ENCODE measurements at regions not wholly inside any gene's neighbourhood (a gene's known extent, or its start where the extent isn't known, plus 50 kb on each side); places are given as distances from the start of the nearest gene placed in this dataset.

- DNase-seq (ENCODE audit: low read depth, low spot score), result no peak
Measured at GRCh38 chr3:72345237-72345878, 502.9 kb downstream of the SHQ1 start.

DNA sequence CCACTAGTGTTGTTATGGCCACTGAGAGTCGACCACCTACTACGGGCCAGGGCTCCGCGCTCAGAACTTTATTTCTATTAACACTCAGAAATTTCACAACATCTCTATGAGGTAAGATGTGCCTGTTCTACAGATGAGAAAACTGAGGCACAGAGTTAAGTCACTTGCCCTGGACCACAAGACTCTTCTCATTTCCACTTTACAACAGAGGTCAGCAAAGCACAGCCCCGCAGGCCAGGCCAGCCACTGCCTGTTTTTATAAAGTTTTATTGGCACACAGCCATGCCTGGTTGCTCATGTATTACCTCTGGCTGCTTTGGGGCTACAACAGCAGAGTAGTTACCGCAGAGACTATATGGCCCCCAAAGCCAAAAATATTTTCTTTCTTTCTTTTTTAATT lies 503.6 kb downstream of the SHQ1 start:
- DNase-seq (ENCODE audit: low read depth, low spot score), result no peak

DNA sequence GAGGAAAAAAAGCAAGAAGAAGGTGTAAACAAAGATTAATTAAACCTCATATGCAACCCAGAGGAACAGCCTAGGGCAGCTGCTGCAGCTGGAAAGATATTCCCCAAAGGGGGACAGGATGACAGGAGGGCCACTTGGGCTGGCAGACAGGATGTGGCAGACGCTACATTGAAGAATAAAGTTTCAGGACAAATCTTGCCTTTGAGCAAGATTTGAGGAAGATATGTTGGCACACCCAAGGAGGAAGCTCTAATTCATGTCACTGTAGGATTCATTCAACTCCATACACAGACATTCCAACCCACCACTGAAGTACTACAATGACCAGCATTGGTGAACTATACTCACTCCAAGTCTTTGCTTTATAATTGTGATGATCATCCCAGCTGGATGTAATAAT lies 504.0 kb downstream of the SHQ1 start:
- DNase-seq (ENCODE audit: low read depth, low spot score), result no peak

GRCh38 chr3:72343078-72343477 lies 505.2 kb downstream of the SHQ1 start:
- peak; percentile 53 for DNase-seq (ENCODE audit: low read depth, low spot score)

DNA sequence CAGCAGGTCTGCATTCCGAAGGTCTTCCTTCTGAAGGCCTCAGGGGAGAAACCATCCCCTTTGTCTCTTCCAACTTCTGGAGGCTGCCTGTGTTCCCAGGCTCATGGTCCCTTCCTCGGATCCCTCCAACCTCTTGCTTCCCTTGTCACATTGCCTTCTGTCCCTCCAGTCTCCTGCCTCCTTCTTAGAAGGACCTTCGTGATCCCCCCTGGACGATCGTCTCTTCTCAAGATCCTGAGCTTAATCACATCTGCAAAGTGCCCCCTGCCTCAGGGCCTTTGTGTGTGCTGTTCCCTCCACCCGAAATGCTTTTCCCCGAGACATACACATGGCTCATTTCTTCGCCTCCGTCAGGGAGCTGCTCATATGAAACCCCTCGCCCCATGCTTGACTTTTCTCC lies 505.8 kb downstream of the SHQ1 start:
- DNase-seq (ENCODE audit: low read depth, low spot score), result no peak

DNA sequence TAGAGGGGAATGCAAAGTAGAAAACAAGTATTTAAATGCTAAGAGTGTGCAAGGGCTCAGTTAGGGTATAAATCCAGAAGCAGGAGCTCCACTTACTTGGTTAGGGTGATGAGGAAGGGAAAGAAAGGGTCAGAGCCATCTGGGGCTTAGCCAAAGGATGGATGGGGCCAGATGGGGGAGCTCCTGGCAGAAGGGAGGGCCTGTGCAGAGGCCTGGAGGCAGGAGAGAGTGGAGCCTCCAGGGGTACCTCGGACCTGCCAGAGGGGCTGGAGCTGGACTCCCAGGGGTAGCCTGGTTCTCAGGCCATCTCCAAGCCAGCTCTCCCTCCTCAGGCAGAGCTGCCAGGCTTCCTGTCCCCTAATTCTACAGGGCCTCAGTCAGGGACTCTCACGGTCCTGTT lies 506.3 kb downstream of the SHQ1 start:
- no peak for DNase-seq (ENCODE audit: low read depth, low spot score)

DNA sequence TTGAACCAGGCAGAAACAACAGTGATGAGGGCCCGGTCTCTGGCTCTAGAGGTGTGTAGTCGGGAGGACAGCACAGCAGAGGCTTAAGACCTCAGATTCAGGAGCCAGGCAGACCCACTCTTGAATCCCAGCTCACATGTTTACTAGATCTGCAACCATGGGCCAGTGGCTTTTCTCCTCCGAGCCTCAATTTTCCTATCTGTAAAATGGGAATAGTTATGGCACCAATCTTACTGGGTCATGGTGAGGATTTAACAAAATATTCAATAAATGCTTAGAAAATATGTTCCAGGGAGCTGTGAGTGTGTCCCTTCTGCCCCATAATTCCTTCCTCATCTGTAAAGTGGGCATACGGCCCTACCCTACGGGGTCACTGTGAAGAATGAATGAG lies 506.9 kb downstream of the SHQ1 start:
- no peak for DNase-seq (ENCODE audit: low read depth, low spot score)

GRCh38 chr3:72340476-72341379 lies 507.5 kb downstream of the SHQ1 start:
- no peak for DNase-seq (ENCODE audit: low read depth, low spot score)

DNA sequence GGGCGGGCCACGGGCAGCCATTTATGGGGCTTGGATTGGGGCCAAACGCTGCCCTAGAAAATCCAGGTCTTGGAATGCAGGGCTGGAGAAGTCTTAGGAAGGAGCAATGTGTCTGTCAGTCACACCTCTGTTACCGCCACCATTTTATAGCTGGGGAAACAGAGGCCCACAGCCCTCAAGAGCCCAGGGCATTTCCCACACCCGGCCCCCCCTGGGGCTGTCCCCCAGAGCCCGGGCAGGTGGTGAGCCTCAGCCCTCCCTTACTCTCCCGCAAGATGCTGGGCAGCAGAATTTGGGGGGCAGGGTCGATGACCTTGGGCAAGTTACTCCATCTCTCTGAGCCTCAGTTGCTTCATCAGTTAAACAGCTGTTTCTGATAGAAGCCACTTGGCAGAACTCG lies 508.2 kb downstream of the SHQ1 start:
- no peak for DNase-seq (ENCODE audit: low read depth, low spot score)

DNA sequence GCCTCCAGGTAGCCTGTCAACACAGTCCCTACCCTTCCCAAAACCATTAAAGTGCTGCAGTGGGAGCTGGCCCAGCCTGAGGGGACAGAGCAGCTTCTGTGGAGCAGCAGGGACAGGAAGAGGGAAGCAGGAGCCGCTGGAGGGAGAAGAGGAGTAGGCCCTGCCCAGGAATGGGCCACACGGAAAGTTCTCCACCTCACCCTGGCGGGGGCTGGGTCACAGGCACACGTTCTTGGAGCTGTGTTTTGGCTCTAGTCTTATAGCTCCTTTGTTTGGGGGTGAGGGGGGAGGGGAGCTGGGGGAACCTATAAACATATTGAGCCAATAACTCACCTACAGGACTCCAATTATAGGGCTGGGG lies 508.6 kb downstream of the SHQ1 start:
- DNase-seq (ENCODE audit: low read depth, low spot score), result no peak

- DNase-seq (ENCODE audit: low read depth, low spot score), result peak; percentile 84
Measured at GRCh38 chr3:72338942-72339669, 509.1 kb downstream of the SHQ1 start.

- no peak for DNase-seq (ENCODE audit: low read depth, low spot score)
Measured at GRCh38 chr3:72338082-72338941, 509.9 kb downstream of the SHQ1 start.

- no peak for DNase-seq (ENCODE audit: low read depth, low spot score)
Measured at GRCh38 chr3:72337480-72337855, 510.8 kb downstream of the SHQ1 start.

GRCh38 chr3:72336821-72337479 lies 511.3 kb downstream of the SHQ1 start:
- peak; percentile 48 for DNase-seq (ENCODE audit: low read depth, low spot score)

DNA sequence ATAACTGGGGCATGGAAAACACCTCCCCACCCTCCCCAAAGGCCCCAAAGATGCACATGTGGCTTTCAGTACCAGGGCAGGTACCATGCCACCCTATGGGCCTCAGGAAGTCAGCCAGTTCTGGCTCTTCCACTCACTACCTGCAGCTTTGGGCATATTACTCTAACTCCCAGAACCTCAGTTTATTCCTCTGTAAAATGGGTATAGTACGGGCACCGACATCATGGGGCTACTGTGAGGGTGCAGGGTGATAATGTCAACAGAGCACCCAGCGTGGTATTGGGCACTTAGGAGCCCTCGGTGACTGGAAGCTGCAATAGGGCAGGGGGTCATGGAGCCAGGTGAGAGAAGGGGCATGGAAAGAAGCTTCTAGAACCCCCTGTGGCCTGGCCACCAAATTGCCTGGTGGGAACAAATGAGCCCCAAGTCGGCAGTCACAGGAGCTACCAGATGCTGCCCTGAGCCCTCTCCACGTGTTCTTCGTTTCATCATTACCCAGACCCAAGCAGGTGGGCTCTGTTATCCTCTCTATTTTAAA lies 512.1 kb downstream of the SHQ1 start:
- DNase-seq (ENCODE audit: low read depth, low spot score), result no peak

GRCh38 chr3:72335458-72336095 lies 512.7 kb downstream of the SHQ1 start:
- no peak for DNase-seq (ENCODE audit: low read depth, low spot score)

DNA sequence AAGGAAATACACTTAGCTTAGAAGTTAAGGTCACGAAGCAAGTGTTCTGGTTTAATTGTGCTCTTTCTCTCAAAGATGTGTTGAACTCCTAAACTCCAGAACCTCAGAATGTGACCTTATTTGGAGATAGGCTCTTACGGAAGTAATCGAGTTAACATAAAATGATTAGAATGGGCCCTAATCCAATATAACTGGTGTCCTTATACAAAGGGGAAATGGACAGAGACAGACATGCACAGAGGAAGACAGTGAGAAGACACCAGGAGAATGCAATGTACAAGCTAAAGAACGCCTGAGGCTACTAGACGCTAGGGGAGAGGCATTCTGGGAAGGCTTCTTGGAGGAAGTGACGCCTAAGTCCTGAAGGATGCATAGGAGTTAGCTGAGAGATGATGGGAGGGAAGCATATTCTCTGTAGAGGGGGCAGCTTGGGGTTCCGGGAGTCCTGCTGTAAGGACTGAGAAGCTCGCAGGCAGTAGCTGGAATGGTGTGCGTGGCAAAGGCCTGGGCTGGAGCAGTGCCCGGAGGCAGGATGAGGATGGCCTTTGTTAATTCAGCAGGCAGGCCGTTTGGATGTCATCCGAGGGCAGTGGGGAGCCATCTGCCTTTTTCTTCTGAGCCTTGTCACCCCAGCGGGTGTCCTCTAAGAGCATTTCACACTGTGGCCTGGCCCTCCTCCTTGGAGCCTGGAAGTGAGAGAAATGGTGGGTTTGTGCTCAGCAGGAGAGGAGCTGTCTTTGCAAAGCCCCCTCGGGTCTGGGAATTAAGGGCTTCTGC lies 513.4 kb downstream of the SHQ1 start:
- DNase-seq (ENCODE audit: low read depth, low spot score), result no peak

DNA sequence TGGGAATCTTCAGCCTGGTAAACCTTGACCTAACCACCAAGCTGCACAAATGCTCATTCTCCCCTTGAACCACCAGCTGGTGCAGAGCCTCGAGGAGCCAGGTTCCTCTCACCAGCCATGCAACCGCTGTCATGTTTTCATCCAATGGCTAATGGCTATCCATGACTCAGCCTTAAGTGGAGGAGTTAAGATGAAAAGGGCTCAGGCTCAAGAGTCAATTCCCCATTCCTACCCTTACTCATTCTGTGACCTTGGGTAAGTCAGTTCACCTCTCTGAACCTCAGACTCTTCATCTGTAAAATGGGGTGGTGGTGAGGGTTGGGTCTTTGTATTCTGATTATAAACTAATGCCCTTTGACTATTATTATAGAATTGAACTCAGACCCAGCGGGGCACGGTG lies 515.6 kb downstream of the SHQ1 start:
- no peak for DNase-seq (ENCODE audit: low read depth, low spot score)

DNA sequence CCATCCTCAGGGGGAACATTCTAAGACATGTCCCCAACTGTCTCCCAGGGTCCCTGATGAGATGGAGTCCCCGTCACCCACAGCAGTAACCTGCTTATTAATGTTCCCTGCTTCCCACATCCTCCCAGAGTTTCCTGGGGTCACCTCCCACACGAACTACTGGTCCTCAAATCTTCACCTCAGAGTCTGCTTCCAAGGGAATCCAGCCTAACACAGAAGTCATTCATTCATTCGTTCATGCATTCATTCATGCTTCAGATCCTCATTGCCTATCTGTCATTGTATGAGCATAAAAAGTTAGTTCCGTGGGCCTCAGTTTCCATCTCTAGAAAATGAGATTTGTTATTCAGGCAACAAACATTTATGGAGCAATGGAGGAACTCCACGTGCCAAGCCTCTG lies 516.2 kb downstream of the SHQ1 start:
- no peak for DNase-seq (ENCODE audit: low read depth, low spot score)

DNA sequence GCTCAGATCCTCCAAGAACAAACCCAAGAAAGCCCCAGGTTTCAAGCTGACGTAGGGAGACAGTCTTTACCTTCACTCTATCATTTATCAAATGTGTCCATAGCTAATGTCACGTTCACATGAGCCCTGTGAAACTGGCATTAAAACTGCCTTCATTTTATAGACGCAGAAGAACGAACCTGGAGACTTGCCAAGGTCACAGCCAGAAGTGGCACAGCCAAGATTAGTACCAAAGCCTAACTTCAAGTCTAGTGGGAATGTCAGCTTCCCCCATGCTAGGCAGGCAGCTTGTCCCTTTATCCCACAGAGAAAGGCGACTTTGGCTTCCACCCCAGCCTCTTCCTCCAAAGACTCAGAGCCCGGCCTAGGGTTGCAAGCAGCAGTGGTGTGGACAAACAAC lies 517.2 kb downstream of the SHQ1 start:
- no peak for DNase-seq (ENCODE audit: low read depth, low spot score)

Data from astrocyte of the hippocampus (primary cell).